Thyroid gland (tissue), 4 donors: ENCODE measurements at regions not wholly inside any gene's neighbourhood (a gene's known extent, or its start where the extent isn't known, plus 50 kb on each side); places are given as distances from the start of the nearest gene placed in this dataset. TPM values are rescaled to one million over a fixed set of nuclear protein-coding genes. Genes with fewer than 3 reads are reported as not detected.

Experiments used
- DNase-seq, 2 donors: peaks; one replicate each; pipeline ENCODE4 v3.0.0-alpha.2; 2019
- H3K27ac ChIP-seq, 3 donors: fragments of 200-600 bp; sonication (generic); 1 replicate in 2 of 3; 2 replicates in 1 of 3; pipeline ENCODE4 v1.5.1; 2016 to 2019; ENCODE audit warnings: mild to moderate bottlenecking in 1 of 3, moderate library complexity in 1 of 3
- H3K27me3 ChIP-seq: fragments of 200-600 bp; sonication (generic); one replicate; pipeline ENCODE4 v1.5.1; 2019
- H3K36me3 ChIP-seq, 2 donors: fragments of 200-600 bp; sonication (generic); one replicate each; pipeline ENCODE4 v1.5.1; 2016 to 2019
- H3K4me1 ChIP-seq, 2 donors: fragments of 200-600 bp; sonication (generic); one replicate each; pipeline ENCODE4 v1.5.1; 2017 to 2019
- H3K4me3 ChIP-seq, 3 donors: fragments of 200-600 bp; sonication (generic); replicated peaks in 1 of 3; 1 replicate in 2 of 3; 2 replicates in 1 of 3; pipeline ENCODE4 v1.5.1; 2016; ENCODE audit warnings: mild to moderate bottlenecking in 1 of 3
- H3K9me3 ChIP-seq: fragments of 200-600 bp; sonication (generic); one replicate; pipeline ENCODE4 v1.5.1; 2017
- POLR2A ChIP-seq, 2 donors: fragments of 450-650 bp; IDR thresholded peaks; one replicate each; pipeline ENCODE4 v1.6.1; 2017; ENCODE audit warnings: antibody characterized with exemption in 2 of 2, mild to moderate bottlenecking in 2 of 2, moderate library complexity in 1 of 2
- WGBS, 2 donors: methylation state at CpG; one replicate each; pipeline ENCODE4 v1.1.5; 2017; 5-methylcytosine and 5-hydroxymethylcytosine counted together
- intact Hi-C: fragments of 100-400 bp; cut with DNase I; formaldehyde crosslinking; loops from one replicate; pipeline ENCODE4 v1.15.1; 2023
- small RNA-seq: library from RNA; depleted of rRNA; stranded (forward); fragments of <200 nt; gene quantifications from one replicate; pipeline ENCODE3, GENCODE V24; 2016
- TF ChIP-seq, protein P1 (sequence below), 6 experiments: fragments of 200-600 bp in 3 of 6; fragments of 450-650 bp in 3 of 6; sonication (generic) in 3 of 6; IDR thresholded peaks; one replicate each; pipeline ENCODE4 v1.5.1; 2016 to 2019; ENCODE audit warnings: antibody characterized with exemption in 6 of 6, mild to moderate bottlenecking in 2 of 6, inconsistent platforms in 1 of 6, moderate library complexity in 1 of 6

DNA sequence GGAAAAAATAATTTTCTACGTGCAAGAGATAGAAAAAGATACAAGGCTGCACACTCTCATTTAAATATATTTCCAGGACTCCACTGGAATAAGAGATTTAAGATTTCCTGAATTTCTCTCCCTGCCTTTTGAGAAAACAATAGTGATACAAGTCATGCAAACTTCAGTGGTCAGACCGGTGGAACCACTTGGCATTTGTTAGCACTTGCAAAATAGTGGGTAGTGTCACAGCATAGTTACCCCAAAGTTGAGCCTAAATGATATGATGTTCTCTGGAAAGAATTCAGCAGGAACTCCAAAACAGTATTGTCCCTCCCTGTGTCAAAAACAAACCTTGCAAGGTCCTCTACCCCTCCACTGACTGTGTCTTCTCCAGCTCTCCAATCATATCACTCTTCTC lies 102.3 kb downstream of the ANKRD50 start:
- Histone ChIP-seq H3K9me3 (no peaks in the 10 kb centered on the region), H3K36me3 (no peaks in the 10 kb centered on the region), H3K4me3 (no peak overlapping the region), H3K4me1 (peaks cover 0 to 5% of the 10 kb centered on the region in 2 donors), H3K27me3 (no peaks in the 10 kb centered on the region), H3K27ac (no peak overlapping the region)
- WGBS, 2 donors, result 20 to 35% methylated on average over 2 of the region's 2 CpGs
- peak; percentile 65 to 69 for DNase-seq
- intact Hi-C loops, result no loop called here
- TF ChIP-seq, protein P1, sequence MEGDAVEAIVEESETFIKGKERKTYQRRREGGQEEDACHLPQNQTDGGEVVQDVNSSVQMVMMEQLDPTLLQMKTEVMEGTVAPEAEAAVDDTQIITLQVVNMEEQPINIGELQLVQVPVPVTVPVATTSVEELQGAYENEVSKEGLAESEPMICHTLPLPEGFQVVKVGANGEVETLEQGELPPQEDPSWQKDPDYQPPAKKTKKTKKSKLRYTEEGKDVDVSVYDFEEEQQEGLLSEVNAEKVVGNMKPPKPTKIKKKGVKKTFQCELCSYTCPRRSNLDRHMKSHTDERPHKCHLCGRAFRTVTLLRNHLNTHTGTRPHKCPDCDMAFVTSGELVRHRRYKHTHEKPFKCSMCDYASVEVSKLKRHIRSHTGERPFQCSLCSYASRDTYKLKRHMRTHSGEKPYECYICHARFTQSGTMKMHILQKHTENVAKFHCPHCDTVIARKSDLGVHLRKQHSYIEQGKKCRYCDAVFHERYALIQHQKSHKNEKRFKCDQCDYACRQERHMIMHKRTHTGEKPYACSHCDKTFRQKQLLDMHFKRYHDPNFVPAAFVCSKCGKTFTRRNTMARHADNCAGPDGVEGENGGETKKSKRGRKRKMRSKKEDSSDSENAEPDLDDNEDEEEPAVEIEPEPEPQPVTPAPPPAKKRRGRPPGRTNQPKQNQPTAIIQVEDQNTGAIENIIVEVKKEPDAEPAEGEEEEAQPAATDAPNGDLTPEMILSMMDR (IDR thresholded peaks at IDR 0.05), result no peak
- TF ChIP-seq POLR2A (IDR thresholded peaks at IDR 0.05), result no peak

Small RNA genes lying in the stretch of these regions (small RNA-seq; reads per million reads assigned to genes)
- not detected for gene AC093767.1
